AG09309 (cell line): ENCODE measurements at regions not wholly inside any gene's neighbourhood (a gene's known extent, or its start where the extent isn't known, plus 50 kb on each side); places are given as distances from the start of the nearest gene placed in this dataset.

Experiments used
- DNase-seq: peaks from one replicate; pipeline ENCODE4 v3.0.0-alpha.2; 2010; ENCODE audit warnings: low read depth
- H3K4me3 ChIP-seq: 2 replicates; pipeline ENCODE4 v1.5.1; 2011; ENCODE audit warnings: mild to moderate bottlenecking, low read depth, low read length, moderate library complexity; ENCODE audit not compliant: control insufficient read depth
- CTCF ChIP-seq: IDR thresholded peaks from 2 replicates; pipeline ENCODE4 v1.5.1; 2011; ENCODE audit warnings: mild to moderate bottlenecking, low read depth, low read length, inconsistent platforms; ENCODE audit not compliant: insufficient read depth, control insufficient read depth; ENCODE audit errors: missing control alignments

- no peak for DNase-seq
- no peak overlapping the region for H3K4me3 ChIP-seq
- no peak for TF ChIP-seq CTCF
Measured at GRCh38 chr1:104466068-104466467, 716.4 kb downstream of the AMY1C start.

- no peak for DNase-seq
- no peak overlapping the region for H3K4me3 ChIP-seq
- no peak for TF ChIP-seq CTCF
Measured at GRCh38 chr1:104467590-104467989, 717.9 kb downstream of the AMY1C start.

- TF ChIP-seq CTCF = no peak
- no peak overlapping the region for H3K4me3 ChIP-seq
- no peak for DNase-seq
Measured at GRCh38 chr1:104468282-104468681, 718.6 kb downstream of the AMY1C start.

GRCh38 chr1:104476126-104476525 is 726.4 kb downstream of the AMY1C start:
- no peak for TF ChIP-seq CTCF
- DNase-seq = no peak
- no peak overlapping the region for H3K4me3 ChIP-seq

- TF ChIP-seq CTCF = no peak
- no peak for DNase-seq
- no peak overlapping the region for H3K4me3 ChIP-seq
Measured at GRCh38 chr1:104488296-104489015, 738.8 kb downstream of the AMY1C start.

- H3K4me3 ChIP-seq = no peak overlapping the region
- no peak for TF ChIP-seq CTCF
- no peak for DNase-seq
Measured at GRCh38 chr1:104526158-104526795, 776.6 kb downstream of the AMY1C start.

- no peak for TF ChIP-seq CTCF
- no peak for DNase-seq
- no peak overlapping the region for H3K4me3 ChIP-seq
Measured at GRCh38 chr1:104531990-104532389, 782.3 kb downstream of the AMY1C start.
